GM10266 (cell line): ENCODE measurements at regions not wholly inside any gene's neighbourhood (a gene's known extent, or its start where the extent isn't known, plus 50 kb on each side); places are given as distances from the start of the nearest gene placed in this dataset.
"Not testable (repeated sequence)": the region's sequence is repeated elsewhere in the genome, so short reads cannot be mapped to it uniquely, and the experiment has no call there.

ENCODE experiments used
- DNase-seq: peaks from one replicate; pipeline ENCODE4 v3.0.0; 2012; ENCODE audit errors: extremely low spot score
- TF ChIP-seq, protein P1 (sequence below): IDR thresholded peaks from 2 replicates; pipeline ENCODE4 v1.5.1; 2012; ENCODE audit warnings: mild to moderate bottlenecking, low read depth; ENCODE audit not compliant: control insufficient read depth, insufficient read depth; ENCODE audit errors: missing control alignments

GRCh38 chr4:27779827-27780226, 919.2 kb downstream of the STIM2 start:
- TF ChIP-seq, protein P1, sequence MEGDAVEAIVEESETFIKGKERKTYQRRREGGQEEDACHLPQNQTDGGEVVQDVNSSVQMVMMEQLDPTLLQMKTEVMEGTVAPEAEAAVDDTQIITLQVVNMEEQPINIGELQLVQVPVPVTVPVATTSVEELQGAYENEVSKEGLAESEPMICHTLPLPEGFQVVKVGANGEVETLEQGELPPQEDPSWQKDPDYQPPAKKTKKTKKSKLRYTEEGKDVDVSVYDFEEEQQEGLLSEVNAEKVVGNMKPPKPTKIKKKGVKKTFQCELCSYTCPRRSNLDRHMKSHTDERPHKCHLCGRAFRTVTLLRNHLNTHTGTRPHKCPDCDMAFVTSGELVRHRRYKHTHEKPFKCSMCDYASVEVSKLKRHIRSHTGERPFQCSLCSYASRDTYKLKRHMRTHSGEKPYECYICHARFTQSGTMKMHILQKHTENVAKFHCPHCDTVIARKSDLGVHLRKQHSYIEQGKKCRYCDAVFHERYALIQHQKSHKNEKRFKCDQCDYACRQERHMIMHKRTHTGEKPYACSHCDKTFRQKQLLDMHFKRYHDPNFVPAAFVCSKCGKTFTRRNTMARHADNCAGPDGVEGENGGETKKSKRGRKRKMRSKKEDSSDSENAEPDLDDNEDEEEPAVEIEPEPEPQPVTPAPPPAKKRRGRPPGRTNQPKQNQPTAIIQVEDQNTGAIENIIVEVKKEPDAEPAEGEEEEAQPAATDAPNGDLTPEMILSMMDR: no peak
- no peak for DNase-seq

GRCh38 chr4:27787195-27787594, 926.6 kb downstream of the STIM2 start:
- TF ChIP-seq, protein P1: no peak
- DNase-seq: no peak

DNA sequence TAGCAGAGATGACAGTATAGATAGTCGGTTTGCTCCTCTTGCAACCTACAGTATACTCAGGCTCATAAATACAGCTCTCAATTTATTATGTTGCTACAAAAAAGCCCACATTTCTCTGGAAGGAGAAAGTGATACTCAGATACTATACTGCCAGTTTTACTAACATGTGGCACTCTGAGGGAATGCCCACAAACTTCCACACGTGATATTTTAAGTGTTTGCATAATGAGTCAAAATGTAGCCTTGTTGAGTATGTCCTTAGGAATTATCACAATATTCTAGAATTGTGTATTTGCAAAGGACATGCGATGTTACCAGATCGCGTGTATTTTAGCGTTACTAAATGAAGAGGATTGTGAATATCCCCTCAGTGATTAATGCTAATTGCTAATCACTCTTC, 929.1 kb downstream of the STIM2 start:
- DNase-seq: no peak
- TF ChIP-seq, protein P1: no peak

GRCh38 chr4:27790911-27791310, 930.3 kb downstream of the STIM2 start:
- DNase-seq: no peak
- TF ChIP-seq, protein P1: no peak

DNA sequence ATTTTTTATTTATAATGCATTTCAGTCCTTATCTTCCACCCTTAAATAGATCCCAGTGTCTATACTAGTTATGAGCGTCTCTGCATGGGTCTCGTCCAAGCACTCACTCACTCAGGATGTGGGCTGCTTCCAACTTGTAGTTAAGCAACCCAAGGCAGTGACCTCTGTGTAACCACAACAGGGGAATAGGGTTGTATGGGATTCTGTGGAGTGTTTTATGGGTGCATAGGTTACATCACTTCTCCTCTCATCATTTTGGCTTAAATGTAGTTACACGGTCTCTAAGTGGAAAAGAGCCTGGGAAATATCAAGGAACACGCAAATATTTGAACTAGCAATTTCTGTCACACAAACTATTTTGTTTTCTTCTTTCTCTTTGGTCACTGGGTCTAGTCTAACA, 931.0 kb downstream of the STIM2 start:
- DNase-seq: no peak
- TF ChIP-seq, protein P1: no peak

GRCh38 chr4:27807207-27807606, 946.6 kb downstream of the STIM2 start:
- TF ChIP-seq, protein P1: no peak

GRCh38 chr4:27811948-27812347, 951.3 kb downstream of the STIM2 start:
- no peak for DNase-seq
- TF ChIP-seq, protein P1: no peak

More at GRCh38 chr4:27807207-27807606, 946.6 kb downstream of the STIM2 start:
- DNase-seq: no peak

DNA sequence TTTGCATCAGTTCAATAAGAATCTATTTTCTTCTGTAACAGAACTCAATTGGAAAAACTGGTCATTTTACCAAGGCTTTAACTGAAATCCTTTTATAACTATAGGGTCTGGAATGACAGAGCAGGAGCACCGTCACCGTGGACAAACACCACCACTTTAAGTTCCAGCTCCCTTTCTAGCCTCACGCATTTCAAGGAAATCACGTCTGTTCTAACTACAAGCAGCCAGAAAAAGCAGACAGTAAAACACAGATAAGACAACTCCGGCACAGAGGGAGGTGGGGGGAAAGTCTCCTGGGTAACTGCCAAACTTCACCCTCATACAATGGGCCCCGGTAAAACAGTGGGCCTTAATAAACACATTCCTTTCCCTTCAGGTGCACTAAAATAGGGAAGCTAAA, 952.6 kb downstream of the STIM2 start:
- not testable (repeated sequence) for DNase-seq

DNA sequence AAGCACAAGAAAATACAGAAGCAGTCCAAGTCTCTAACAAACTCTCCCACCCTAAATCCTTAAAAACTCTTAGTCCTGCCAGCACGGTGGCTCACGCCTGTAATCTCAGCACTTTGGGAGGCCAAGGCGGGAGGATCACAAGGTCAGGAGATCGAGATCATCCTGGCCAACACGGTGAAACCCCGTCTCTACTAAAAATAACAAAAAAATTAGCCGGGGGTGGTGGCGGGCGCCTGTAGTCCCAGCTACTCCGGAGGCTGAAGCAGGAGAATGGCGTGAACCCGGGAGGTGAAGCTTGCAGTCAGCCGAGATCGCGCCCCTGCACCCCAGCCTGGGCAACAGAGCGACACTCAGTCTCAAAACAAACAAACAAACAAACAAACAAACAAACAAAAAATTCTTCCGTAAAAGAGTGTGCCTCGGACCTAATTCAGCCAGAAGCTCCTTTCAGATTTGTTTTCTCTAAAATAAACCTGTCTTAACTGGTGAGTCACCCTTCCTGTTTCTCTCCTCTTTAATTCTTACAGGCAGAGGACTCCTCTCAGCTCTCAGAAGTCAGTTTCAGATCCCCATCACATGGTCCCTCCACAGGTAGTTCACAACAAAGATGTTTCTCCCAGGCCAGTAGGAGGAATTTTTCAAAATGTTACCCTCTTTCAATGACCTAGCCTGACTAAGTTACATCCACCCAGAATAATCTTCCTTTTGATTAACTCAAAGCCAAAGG, 953.2 kb downstream of the STIM2 start:
- DNase-seq: not testable (repeated sequence)
